Loucy (cell line): ENCODE measurements at regions not wholly inside any gene's neighbourhood (a gene's known extent, or its start where the extent isn't known, plus 50 kb on each side); places are given as distances from the start of the nearest gene placed in this dataset.

ENCODE experiments used
- CTCF ChIP-seq: fragments of 200-600 bp; sonication (generic); conservative IDR thresholded peaks from 2 replicates; pipeline ENCODE4 v1.5.1; 2014; ENCODE audit warnings: mild to moderate bottlenecking, antibody characterized with exemption, low read length
- EZH2phosphoT487 ChIP-seq: fragments of 200-600 bp; IDR thresholded peaks from 2 replicates; pipeline ENCODE4 v1.6.1; 2018; ENCODE audit warnings: antibody characterized with exemption, mild to moderate bottlenecking, moderate library complexity, borderline replicate concordance

- no peak for TF ChIP-seq CTCF
- TF ChIP-seq EZH2phosphoT487 = no peak
These were observed 257.7 kb downstream of the ADGRD1 start for GRCh38 chr12:131211340-131211938.
